Sigmoid colon (tissue), 6 donors: ENCODE measurements at regions not wholly inside any gene's neighbourhood (a gene's known extent, or its start where the extent isn't known, plus 50 kb on each side); places are given as distances from the start of the nearest gene placed in this dataset.

Source experiments
- DNase-seq: peaks from one replicate; pipeline ENCODE4 v3.0.0-alpha.2; 2019
- H3K27ac ChIP-seq, 4 donors: fragments of 200-600 bp; sonication (generic); one replicate each; pipeline ENCODE4 v1.5.1; 2016 to 2019; ENCODE audit warnings: mild to moderate bottlenecking in 1 of 4
- H3K27me3 ChIP-seq, 3 donors: fragments of 200-600 bp; sonication (generic); one replicate each; pipeline ENCODE4 v1.5.1; 2019; ENCODE audit warnings: mild to moderate bottlenecking in 1 of 3
- H3K36me3 ChIP-seq, 4 donors: fragments of 200-600 bp; sonication (generic); one replicate each; pipeline ENCODE4 v1.5.1; 2016 to 2019
- H3K4me1 ChIP-seq, 4 donors: fragments of 200-600 bp; sonication (generic); one replicate each; pipeline ENCODE4 v1.5.1; 2017 to 2019
- H3K4me3 ChIP-seq, 4 donors: fragments of 200-600 bp; sonication (generic); one replicate each; pipeline ENCODE4 v1.5.1; 2017 to 2019; ENCODE audit warnings: mild to moderate bottlenecking in 2 of 4, moderate library complexity in 1 of 4
- H3K9me3 ChIP-seq, 4 donors: fragments of 200-600 bp in 3 of 4; sonication (generic) in 3 of 4; one replicate each; pipeline versions ENCODE4 v1.5.1 to v1.6.1; 2013 to 2019
- CTCF ChIP-seq, 4 experiments: fragments of 450-650 bp in 3 of 4; fragments of 200-600 bp in 1 of 4; IDR thresholded peaks; one replicate each; pipeline ENCODE4 v1.5.1; 2016 to 2019; ENCODE audit warnings: antibody characterized with exemption in 4 of 4, mild to moderate bottlenecking in 3 of 4, moderate library complexity in 2 of 4
- EP300 ChIP-seq, 4 donors: sonication (generic); formaldehyde crosslinking; IDR thresholded peaks; one replicate each; pipeline ENCODE4 v1.6.1; 2017; ENCODE audit warnings: antibody characterized with exemption in 4 of 4
- POLR2A ChIP-seq, 2 donors: fragments of 450-650 bp; IDR thresholded peaks; one replicate each; pipeline ENCODE4 v1.6.1; 2016; ENCODE audit warnings: antibody characterized with exemption in 2 of 2, mild to moderate bottlenecking in 2 of 2, moderate library complexity in 2 of 2
- POLR2AphosphoS5 ChIP-seq, 4 donors: sonication (generic); formaldehyde crosslinking; IDR thresholded peaks; one replicate each; pipeline ENCODE4 v1.6.1; 2017; ENCODE audit warnings: antibody characterized with exemption in 4 of 4
- WGBS, 2 donors: extraction: QIAGEN DNeasy Blood & Tissue Kit; methylation state at CpG; one replicate each; pipeline ENCODE4 v1.1.7; 2013; 5-methylcytosine and 5-hydroxymethylcytosine counted together
- intact Hi-C: fragments of 100-400 bp; cut with DNase I; formaldehyde crosslinking; loops from one replicate; pipeline ENCODE4 v1.15.1; 2023
- donor health status: healthy with polysubstance abuse.
- donor health status: healthy.

- 49 to 61% methylated on average over 2 of the region's 2 CpGs for WGBS, 2 donors
- Histone ChIP-seq H3K4me3 (no peak overlapping the region), H3K9me3 (no peaks in the 10 kb centered on the region), H3K27ac (no peak overlapping the region), H3K36me3 (no peaks in the 10 kb centered on the region), H3K27me3 (no peaks in the 10 kb centered on the region), H3K4me1 (peaks cover 0 to 18% (median 4%) of the 10 kb centered on the region in 4 donors)
- intact Hi-C loops, result loop anchor here (10.0 kb wide), 2 partner anchors 220 to 750 kb away; no protein-coding TSS in a partner anchor
- DNase-seq, result no peak
- TF ChIP-seq POLR2A (IDR thresholded peaks at IDR 0.05), result no peak
- no peak for TF ChIP-seq POLR2AphosphoS5 (IDR thresholded peaks at IDR 0.05)
- no peak for TF ChIP-seq EP300 (IDR thresholded peaks at IDR 0.05)
- TF ChIP-seq CTCF (IDR thresholded peaks at IDR 0.05), result no peak
Measured at GRCh38 chr15:94125156-94125555, 106.2 kb upstream of the MCTP2 start.

GRCh38 chr15:94122516-94122915 lies 108.8 kb upstream of the MCTP2 start:
- no peaks in the 10 kb centered on the region for H3K27me3 ChIP-seq
- no peak for TF ChIP-seq EP300 (IDR thresholded peaks at IDR 0.05)
- no peak for TF ChIP-seq POLR2AphosphoS5 (IDR thresholded peaks at IDR 0.05)
- no peak for TF ChIP-seq POLR2A (IDR thresholded peaks at IDR 0.05)
- no peak for TF ChIP-seq CTCF (IDR thresholded peaks at IDR 0.05)
- H3K36me3 ChIP-seq, result no peaks in the 10 kb centered on the region
- DNase-seq, result no peak
- 50 to 72% methylated on average over 4 of the region's 4 CpGs for WGBS, 2 donors
- no peak overlapping the region for H3K4me3 ChIP-seq
- intact Hi-C loops, result loop anchor here (5.0 to 10.0 kb wide), 3 partner anchors 218 to 1325 kb away; no protein-coding TSS in a partner anchor
- no peaks in the 10 kb centered on the region for H3K9me3 ChIP-seq
- peak overlapping the region in 2 of 4 donors; percentile 3 to 39 for H3K27ac ChIP-seq
- peaks cover 0 to 34% (median 13%) of the 10 kb centered on the region in 4 donors for H3K4me1 ChIP-seq

GRCh38 chr15:94119923-94120775 lies 111.2 kb upstream of the MCTP2 start:
- TF ChIP-seq POLR2A (IDR thresholded peaks at IDR 0.05) (no peak), POLR2AphosphoS5 (IDR thresholded peaks at IDR 0.05) (peak in 2 of 4 donors; percentile 25 to 41), EP300 (IDR thresholded peaks at IDR 0.05) (no peak), CTCF (IDR thresholded peaks at IDR 0.05) (peak; percentile 94 to 99 (median 99))
- Histone ChIP-seq H3K27me3 (no peaks in the 10 kb centered on the region), H3K36me3 (no peaks in the 10 kb centered on the region), H3K27ac (peak overlapping the region; percentile 69 to 80 (median 75)), H3K4me1 (peaks cover 0 to 34% (median 13%) of the 10 kb centered on the region in 4 donors), H3K9me3 (no peaks in the 10 kb centered on the region), H3K4me3 (no peak overlapping the region)
- 43 to 48% methylated on average over 11 of the region's 11 CpGs for WGBS, 2 donors
- intact Hi-C loops, result loop anchor here (2.0 to 10.0 kb wide), 6 partner anchors 123 to 1323 kb away; partner anchors contain the start of gene RGMA
- DNase-seq, result peak; percentile 88

- 32 to 51% methylated on average over 6 of the region's 6 CpGs for WGBS, 2 donors
- intact Hi-C loops, result no loop called here
- Histone ChIP-seq H3K27ac (peak overlapping the region; percentile 69 to 80 (median 75)), H3K36me3 (no peaks in the 10 kb centered on the region), H3K4me3 (no peak overlapping the region), H3K27me3 (no peaks in the 10 kb centered on the region), H3K4me1 (peaks cover 0 to 34% (median 13%) of the 10 kb centered on the region in 4 donors), H3K9me3 (no peaks in the 10 kb centered on the region)
- TF ChIP-seq POLR2AphosphoS5 (IDR thresholded peaks at IDR 0.05), result no peak
- DNase-seq, result peak; percentile 76
Measured at GRCh38 chr15:94119298-94119811, 112.0 kb upstream of the MCTP2 start.

- Histone ChIP-seq H3K9me3 (no peaks in the 10 kb centered on the region), H3K36me3 (no peaks in the 10 kb centered on the region), H3K27me3 (no peaks in the 10 kb centered on the region), H3K4me1 (peaks cover 0 to 44% (median 22%) of the 10 kb centered on the region in 4 donors), H3K27ac (peak overlapping the region; percentile 33 to 70 (median 62)), H3K4me3 (no peak overlapping the region)
- intact Hi-C loops, result no loop called here
- DNase-seq, result no peak
- 49 to 53% methylated on average over 2 of the region's 2 CpGs for WGBS, 2 donors
- no peak for TF ChIP-seq POLR2AphosphoS5 (IDR thresholded peaks at IDR 0.05)
- TF ChIP-seq POLR2A (IDR thresholded peaks at IDR 0.05), result no peak
- TF ChIP-seq CTCF (IDR thresholded peaks at IDR 0.05), result no peak
Measured at GRCh38 chr15:94110476-94111130, 120.8 kb upstream of the MCTP2 start.
